ENCODE measurements at regions not wholly inside any gene's neighbourhood (a gene's known extent, or its start where the extent isn't known, plus 50 kb on each side); places are given as distances from the start of the nearest gene placed in this dataset.

GRCh38 chr17:56733833-56734232, 99.9 kb downstream of the C17orf67 start:
- no peak for TF ChIP-seq GATA2 (IDR thresholded peaks at IDR 0.05; ENCODE audit: low read depth, low read length)
- no peak for TF ChIP-seq GATA3 (IDR thresholded peaks at IDR 0.05; ENCODE audit: low read depth, low read length)

All from SH-SY5Y (cell line).